GM23338 (cell line): ENCODE measurements at regions not wholly inside any gene's neighbourhood (a gene's known extent, or its start where the extent isn't known, plus 50 kb on each side); places are given as distances from the start of the nearest gene placed in this dataset.

Experiments
- CREB1 ChIP-seq: fragments of 250-450 bp; sonication (Bioruptor Pico); IDR thresholded peaks from 2 replicates; pipeline ENCODE4 v1.5.0; 2020; ENCODE audit warnings: low read depth, mild to moderate bottlenecking, moderate library complexity
- CTCF ChIP-seq, 2 experiments: fragments of 200-600 bp in 1 of 2; sonication (generic) in 1 of 2; conservative IDR thresholded peaks; 2 replicates each; pipeline versions ENCODE4 v1.5.1 to v1.6.1; 2016 to 2017; ENCODE audit warnings: antibody characterized with exemption in 2 of 2, low read depth in 2 of 2, mild to moderate bottlenecking in 2 of 2, moderate library complexity in 1 of 2
- ETS1 ChIP-seq: IDR thresholded peaks from 2 replicates; pipeline ENCODE4 v1.6.1; 2016; ENCODE audit warnings: antibody characterized with exemption
- EZH2 ChIP-seq: fragments of 200-600 bp; sonication (generic); IDR thresholded peaks from one replicate; pipeline ENCODE4 v1.8.0; 2017; ENCODE audit warnings: antibody characterized with exemption, mild to moderate bottlenecking, low read depth; ENCODE audit not compliant: unreplicated experiment
- EZH2phosphoT487 ChIP-seq: fragments of 200-600 bp; sonication (generic); IDR thresholded peaks from one replicate; pipeline ENCODE4 v1.8.1; 2018; ENCODE audit warnings: antibody characterized with exemption; ENCODE audit not compliant: unreplicated experiment
- JUNB ChIP-seq: IDR thresholded peaks from one replicate; pipeline ENCODE4 v1.6.1; 2016; ENCODE audit warnings: antibody characterized with exemption; ENCODE audit not compliant: unreplicated experiment
- POLR2AphosphoS5 ChIP-seq: IDR thresholded peaks from 2 replicates; pipeline ENCODE4 v1.6.1; 2016; ENCODE audit warnings: antibody characterized with exemption, low read depth
- REST ChIP-seq: IDR thresholded peaks from one replicate; pipeline ENCODE4 v1.6.1; 2018; ENCODE audit warnings: antibody characterized with exemption; ENCODE audit not compliant: unreplicated experiment
- ZNF331 ChIP-seq: fragments of 250-450 bp; sonication (Bioruptor Pico); IDR thresholded peaks from 2 replicates; pipeline ENCODE4 v1.5.0; 2020; ENCODE audit warnings: low read depth, mild to moderate bottlenecking, moderate library complexity

- no peak for TF ChIP-seq JUNB
- no peak for TF ChIP-seq CTCF (conservative IDR thresholded peaks at IDR 0.05; ENCODE audit: low read depth in 2 of 2)
- no peak for TF ChIP-seq EZH2phosphoT487
- TF ChIP-seq POLR2AphosphoS5, result no peak
- TF ChIP-seq CREB1 (CRISPR knock-in tag), result no peak
- no peak for TF ChIP-seq ZNF331 (CRISPR knock-in tag)
- no peak for TF ChIP-seq REST
- no peak for TF ChIP-seq ETS1
- TF ChIP-seq EZH2, result no peak
These were observed 59.4 kb upstream of the PRKG2 start for GRCh38 chr4:81274460-81274859.
